Esophagus muscularis mucosa (tissue), 4 donors: ENCODE measurements at regions not wholly inside any gene's neighbourhood (a gene's known extent, or its start where the extent isn't known, plus 50 kb on each side); places are given as distances from the start of the nearest gene placed in this dataset.

Experiments
- DNase-seq: peaks from one replicate; pipeline ENCODE4 v3.0.0-alpha.2; 2017; ENCODE audit errors: extremely low spot score
- H3K27ac ChIP-seq, 4 donors: fragments of 200-600 bp; sonication (generic); replicated peaks in 1 of 4; 1 replicate in 3 of 4; 2 replicates in 1 of 4; pipeline ENCODE4 v1.5.1; 2016 to 2019; ENCODE audit warnings: mild to moderate bottlenecking in 1 of 4
- H3K27me3 ChIP-seq, 4 donors: fragments of 200-600 bp; sonication (generic); one replicate each; pipeline versions ENCODE4 v1.5.1 to v1.6.0; 2016 to 2019
- H3K36me3 ChIP-seq, 4 donors: fragments of 200-600 bp; sonication (generic); one replicate each; pipeline ENCODE4 v1.5.1; 2016 to 2019
- H3K4me1 ChIP-seq, 4 donors: fragments of 200-600 bp; sonication (generic); one replicate each; pipeline ENCODE4 v1.5.1; 2016 to 2019
- H3K4me3 ChIP-seq, 4 donors: fragments of 200-600 bp; sonication (generic); 1 replicate in 2 of 4; 2 replicates in 2 of 4; pipeline ENCODE4 v1.5.1; 2016 to 2019; ENCODE audit warnings: mild to moderate bottlenecking in 4 of 4, moderate library complexity in 1 of 4
- H3K9me3 ChIP-seq, 4 donors: fragments of 200-600 bp; sonication (generic); 1 replicate in 3 of 4; 2 replicates in 1 of 4; pipeline ENCODE4 v1.5.1; 2016 to 2019
- CTCF ChIP-seq, 3 experiments: fragments of 200-600 bp in 2 of 3; fragments of 450-650 bp in 1 of 3; sonication (generic) in 2 of 3; IDR thresholded peaks; one replicate each; pipeline ENCODE4 v1.5.1; 2017 to 2019; ENCODE audit warnings: antibody characterized with exemption in 3 of 3, mild to moderate bottlenecking in 2 of 3, moderate library complexity in 1 of 3
- EP300 ChIP-seq: sonication (generic); formaldehyde crosslinking; IDR thresholded peaks from one replicate; pipeline ENCODE4 v1.6.1; 2017; ENCODE audit warnings: antibody characterized with exemption
- POLR2A ChIP-seq: fragments of 450-650 bp; IDR thresholded peaks from one replicate; pipeline ENCODE4 v1.6.1; 2017; ENCODE audit warnings: antibody characterized with exemption, moderate library complexity, mild to moderate bottlenecking, low read depth
- POLR2AphosphoS5 ChIP-seq, 2 donors: sonication (generic); formaldehyde crosslinking; IDR thresholded peaks; one replicate each; pipeline ENCODE4 v1.6.1; 2017; ENCODE audit warnings: antibody characterized with exemption in 2 of 2
- WGBS: methylation state at CpG from one replicate; pipeline ENCODE4 v1.1.5; 2018; 5-methylcytosine and 5-hydroxymethylcytosine counted together
- intact Hi-C: fragments of 100-400 bp; cut with DNase I; formaldehyde crosslinking; loops from one replicate; pipeline ENCODE4 v1.15.1; 2023

- TF ChIP-seq POLR2A (no peak), POLR2AphosphoS5 (IDR thresholded peaks at IDR 0.05) (no peak), CTCF (IDR thresholded peaks at IDR 0.05) (no peak), EP300 (no peak)
- Histone ChIP-seq H3K4me1 (no peaks in the 10 kb centered on the region), H3K4me3 (no peak overlapping the region), H3K36me3 (no peaks in the 10 kb centered on the region), H3K27me3 (peaks cover 0 to 6% (median 0%) of the 10 kb centered on the region in 4 donors), H3K9me3 (no peaks in the 10 kb centered on the region), H3K27ac (no peak overlapping the region)
- intact Hi-C loops = no loop called here
- no peak for DNase-seq
These were observed 317.7 kb upstream of the FAM78B start for GRCh38 chr1:166484471-166484870.

- Histone ChIP-seq H3K27ac (no peak overlapping the region), H3K4me1 (no peaks in the 10 kb centered on the region), H3K9me3 (no peaks in the 10 kb centered on the region), H3K4me3 (no peak overlapping the region), H3K36me3 (no peaks in the 10 kb centered on the region), H3K27me3 (peaks cover 0 to 6% (median 0%) of the 10 kb centered on the region in 4 donors)
- intact Hi-C loops = no loop called here
- no peak for DNase-seq
- 80% methylated on average over 6 of the region's 6 CpGs for WGBS
- no peak for TF ChIP-seq CTCF (IDR thresholded peaks at IDR 0.05)
- TF ChIP-seq EP300 = no peak
- TF ChIP-seq POLR2A = no peak
- no peak for TF ChIP-seq POLR2AphosphoS5 (IDR thresholded peaks at IDR 0.05)
These were observed 318.1 kb upstream of the FAM78B start for GRCh38 chr1:166484871-166485270.

GRCh38 chr1:166485620-166486019, 318.8 kb upstream of the FAM78B start:
- H3K27ac ChIP-seq = no peak overlapping the region
- H3K9me3 ChIP-seq = no peaks in the 10 kb centered on the region
- DNase-seq = no peak
- H3K27me3 ChIP-seq = peaks cover 0 to 6% (median 0%) of the 10 kb centered on the region in 4 donors
- WGBS = 82% methylated on average over 1 of the region's 1 CpG
- TF ChIP-seq POLR2A (no peak), EP300 (no peak), CTCF (IDR thresholded peaks at IDR 0.05) (no peak), POLR2AphosphoS5 (IDR thresholded peaks at IDR 0.05) (no peak)
- no peaks in the 10 kb centered on the region for H3K4me1 ChIP-seq
- no peaks in the 10 kb centered on the region for H3K36me3 ChIP-seq
- no peak overlapping the region for H3K4me3 ChIP-seq
- intact Hi-C loops = no loop called here

- 86% methylated on average over 2 of the region's 2 CpGs for WGBS
- Histone ChIP-seq H3K36me3 (no peaks in the 10 kb centered on the region), H3K27me3 (peaks cover 0 to 6% (median 0%) of the 10 kb centered on the region in 4 donors), H3K4me1 (no peaks in the 10 kb centered on the region), H3K27ac (no peak overlapping the region), H3K4me3 (no peak overlapping the region), H3K9me3 (no peaks in the 10 kb centered on the region)
- intact Hi-C loops = no loop called here
- no peak for TF ChIP-seq EP300
- no peak for TF ChIP-seq POLR2AphosphoS5 (IDR thresholded peaks at IDR 0.05)
- TF ChIP-seq CTCF (IDR thresholded peaks at IDR 0.05) = no peak
- TF ChIP-seq POLR2A = no peak
- DNase-seq = no peak
These were observed 321.5 kb upstream of the FAM78B start for GRCh38 chr1:166488327-166488726.

- TF ChIP-seq EP300 (no peak), CTCF (IDR thresholded peaks at IDR 0.05) (no peak), POLR2A (no peak), POLR2AphosphoS5 (IDR thresholded peaks at IDR 0.05) (no peak)
- 62% methylated on average over 2 of the region's 2 CpGs for WGBS
- no peak for DNase-seq
- intact Hi-C loops = no loop called here
- Histone ChIP-seq H3K36me3 (no peaks in the 10 kb centered on the region), H3K27ac (peak overlapping the region in 1 of 4 donors; percentile 41), H3K4me1 (no peaks in the 10 kb centered on the region), H3K9me3 (no peaks in the 10 kb centered on the region), H3K4me3 (peak overlapping the region in 1 of 4 donors; percentile 42), H3K27me3 (peaks cover 0 to 6% (median 0%) of the 10 kb centered on the region in 4 donors)
These were observed 322.5 kb upstream of the FAM78B start for GRCh38 chr1:166489356-166489669.
